Mesothelial cell of epicardium (in vitro differentiated cells): ENCODE measurements at regions not wholly inside any gene's neighbourhood (a gene's known extent, or its start where the extent isn't known, plus 50 kb on each side); places are given as distances from the start of the nearest gene placed in this dataset.

ENCODE experiments used
- DNase-seq, 2 experiments: peaks; one replicate each; pipeline ENCODE4 v3.0.0; 2021; ENCODE audit warnings: low spot score in 2 of 2; ENCODE audit not compliant: unreplicated experiment in 2 of 2
- H3K27ac Mint-ChIP-seq: 2 replicates; pipeline ENCODE4 v1.8.0; 2021; ENCODE audit warnings: mixed read lengths
- H3K27me3 Mint-ChIP-seq: 2 replicates; pipeline ENCODE4 v1.8.0; 2021; ENCODE audit warnings: low read depth, mixed read lengths
- H3K36me3 Mint-ChIP-seq: 2 replicates; pipeline ENCODE4 v1.8.0; 2021; ENCODE audit warnings: mixed read lengths
- H3K4me1 Mint-ChIP-seq: 2 replicates; pipeline ENCODE4 v1.8.0; 2021; ENCODE audit warnings: mixed read lengths
- H3K4me3 Mint-ChIP-seq: 2 replicates; pipeline ENCODE4 v1.8.0; 2021; ENCODE audit warnings: mild to moderate bottlenecking, moderate library complexity, mixed read lengths
- H3K9me3 Mint-ChIP-seq: 2 replicates; pipeline ENCODE4 v1.8.0; 2021; ENCODE audit warnings: mixed read lengths
- CTCF ChIP-seq: fragments of 200-600 bp; sonication (generic); IDR thresholded peaks from one replicate; pipeline ENCODE4 v1.5.0; 2021; ENCODE audit warnings: antibody characterized with exemption; ENCODE audit not compliant: unreplicated experiment

- Mint-ChIP-seq H3K36me3 (no peaks in the 10 kb centered on the region), H3K9me3 (no peaks in the 10 kb centered on the region), H3K4me3 (no peak overlapping the region), H3K27me3 (peaks cover 15% of the 10 kb centered on the region), H3K27ac (no peak overlapping the region), H3K4me1 (no peaks in the 10 kb centered on the region)
- no peak for TF ChIP-seq CTCF
- DNase-seq, result no peak
Measured at GRCh38 chr1:90474731-90475130, 242.4 kb downstream of the BARHL2 start.

- Mint-ChIP-seq H3K9me3 (no peaks in the 10 kb centered on the region), H3K36me3 (no peaks in the 10 kb centered on the region)
Measured at GRCh38 chr1:90474158-90474557, 242.9 kb downstream of the BARHL2 start.

GRCh38 chr1:90472775-90473174 is 244.3 kb downstream of the BARHL2 start:
- Mint-ChIP-seq H3K27me3 (peaks cover 15% of the 10 kb centered on the region), H3K36me3 (no peaks in the 10 kb centered on the region), H3K4me1 (no peaks in the 10 kb centered on the region), H3K4me3 (no peak overlapping the region), H3K9me3 (no peaks in the 10 kb centered on the region), H3K27ac (no peak overlapping the region)
- DNase-seq, result no peak
- no peak for TF ChIP-seq CTCF

More at GRCh38 chr1:90474158-90474557, 242.9 kb downstream of the BARHL2 start:
- no peak for TF ChIP-seq CTCF
- Mint-ChIP-seq H3K27me3 (peaks cover 15% of the 10 kb centered on the region), H3K27ac (no peak overlapping the region), H3K4me3 (no peak overlapping the region), H3K4me1 (no peaks in the 10 kb centered on the region)
- DNase-seq, result no peak

GRCh38 chr1:90459570-90459969 is 257.5 kb downstream of the BARHL2 start:
- Mint-ChIP-seq H3K9me3 (peaks cover 4% of the 10 kb centered on the region), H3K36me3 (no peaks in the 10 kb centered on the region), H3K27me3 (peaks cover 18% of the 10 kb centered on the region), H3K4me3 (no peak overlapping the region), H3K4me1 (no peaks in the 10 kb centered on the region), H3K27ac (no peak overlapping the region)
- no peak for TF ChIP-seq CTCF
- DNase-seq, result no peak

- H3K9me3 Mint-ChIP-seq, result peaks cover 4% of the 10 kb centered on the region
- no peaks in the 10 kb centered on the region for H3K36me3 Mint-ChIP-seq
- H3K4me1 Mint-ChIP-seq, result no peaks in the 10 kb centered on the region
- no peak overlapping the region for H3K27ac Mint-ChIP-seq
- no peak for TF ChIP-seq CTCF
- no peak overlapping the region for H3K4me3 Mint-ChIP-seq
- no peak for DNase-seq
- peaks cover 18% of the 10 kb centered on the region for H3K27me3 Mint-ChIP-seq
Measured at GRCh38 chr1:90457985-90458384, 259.1 kb downstream of the BARHL2 start.

DNA sequence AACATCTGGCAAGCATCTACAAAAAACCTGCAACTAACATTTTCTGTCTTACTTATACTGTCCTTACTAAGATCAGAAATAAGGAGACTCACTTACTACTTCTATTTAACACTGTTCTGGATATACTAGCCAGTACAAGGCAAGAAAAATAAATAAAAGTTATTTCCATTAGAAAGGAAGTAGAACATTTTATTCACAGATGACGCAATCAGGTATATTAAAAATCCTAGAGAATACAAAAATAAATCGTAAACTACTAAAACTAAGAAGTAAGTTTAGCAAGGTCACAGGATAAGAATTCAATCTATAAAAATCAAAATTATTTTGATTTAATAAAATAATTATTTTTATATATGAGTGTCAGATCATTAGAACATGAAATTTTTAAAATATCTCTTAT is 264.6 kb downstream of the BARHL2 start:
- no peaks in the 10 kb centered on the region for H3K36me3 Mint-ChIP-seq
- no peak for TF ChIP-seq CTCF
- H3K27me3 Mint-ChIP-seq, result peaks cover 6% of the 10 kb centered on the region
- no peaks in the 10 kb centered on the region for H3K4me1 Mint-ChIP-seq
- H3K4me3 Mint-ChIP-seq, result no peak overlapping the region
- no peak for DNase-seq
- peaks cover 4% of the 10 kb centered on the region for H3K9me3 Mint-ChIP-seq
- H3K27ac Mint-ChIP-seq, result no peak overlapping the region
